ACHN (cell line): ENCODE measurements at regions not wholly inside any gene's neighbourhood (a gene's known extent, or its start where the extent isn't known, plus 50 kb on each side); places are given as distances from the start of the nearest gene placed in this dataset.

Experiments
- DNase-seq: peaks from one replicate; pipeline ENCODE4 v3.0.0-alpha.2; 2015
- in situ Hi-C: cut with HindIII; loops from 2 replicates; pipeline ENCODE4 v1.10.0; 2017; ENCODE audit warnings: low sequenced_read_pairs, low pct_ligation_motif_present, low pct_unique_long_range_greater_than_20kb

GRCh38 chr2:116877944-116878343 lies 936.5 kb upstream of the DDX18 start:
- DNase-seq = no peak
- in situ Hi-C loops = no loop called here

GRCh38 chr2:116879650-116880160 lies 934.8 kb upstream of the DDX18 start:
- in situ Hi-C loops = no loop called here
- DNase-seq = no peak

GRCh38 chr2:116891191-116891590 lies 923.3 kb upstream of the DDX18 start:
- in situ Hi-C loops = no loop called here
- no peak for DNase-seq

- in situ Hi-C loops = no loop called here
- no peak for DNase-seq
Observed at GRCh38 chr2:116911540-116911939, 903.0 kb upstream of the DDX18 start.

- in situ Hi-C loops = no loop called here
Observed at GRCh38 chr2:116915673-116916072, 898.8 kb upstream of the DDX18 start.

GRCh38 chr2:116917196-116917595 lies 897.3 kb upstream of the DDX18 start:
- in situ Hi-C loops = no loop called here
- no peak for DNase-seq

More at GRCh38 chr2:116915673-116916072, 898.8 kb upstream of the DDX18 start:
- DNase-seq = no peak

- no peak for DNase-seq
- in situ Hi-C loops = no loop called here
Observed at GRCh38 chr2:116918574-116918973, 895.9 kb upstream of the DDX18 start.

- in situ Hi-C loops = no loop called here
- DNase-seq = no peak
Observed at GRCh38 chr2:116922414-116922813, 892.1 kb upstream of the DDX18 start.

- DNase-seq = no peak
- in situ Hi-C loops = no loop called here
Observed at GRCh38 chr2:116924509-116924908, 890.0 kb upstream of the DDX18 start.

GRCh38 chr2:116935097-116935814 lies 879.2 kb upstream of the DDX18 start:
- in situ Hi-C loops = no loop called here
- no peak for DNase-seq

GRCh38 chr2:116948258-116948657 lies 866.2 kb upstream of the DDX18 start:
- in situ Hi-C loops = no loop called here
- no peak for DNase-seq

GRCh38 chr2:116949249-116949648 lies 865.2 kb upstream of the DDX18 start:
- no peak for DNase-seq
- in situ Hi-C loops = no loop called here

- in situ Hi-C loops = no loop called here
- peak; percentile 15 for DNase-seq
Observed at GRCh38 chr2:116952254-116952653, 862.2 kb upstream of the DDX18 start.

- no peak for DNase-seq
- in situ Hi-C loops = no loop called here
Observed at GRCh38 chr2:116955646-116956045, 858.8 kb upstream of the DDX18 start.

- DNase-seq = no peak
- in situ Hi-C loops = no loop called here
Observed at GRCh38 chr2:116975608-116976007, 838.9 kb upstream of the DDX18 start.

GRCh38 chr2:116979916-116980764 lies 834.4 kb upstream of the DDX18 start:
- in situ Hi-C loops = no loop called here
- no peak for DNase-seq

GRCh38 chr2:116987447-116987846 lies 827.0 kb upstream of the DDX18 start:
- no peak for DNase-seq
- in situ Hi-C loops = no loop called here

GRCh38 chr2:116988303-116988702 lies 826.2 kb upstream of the DDX18 start:
- no peak for DNase-seq
- in situ Hi-C loops = no loop called here

GRCh38 chr2:117019357-117019756 lies 795.1 kb upstream of the DDX18 start:
- no peak for DNase-seq
- in situ Hi-C loops = no loop called here

GRCh38 chr2:117027646-117028045 lies 786.8 kb upstream of the DDX18 start:
- in situ Hi-C loops = no loop called here

More at GRCh38 chr2:117027646-117028045, 786.8 kb upstream of the DDX18 start:
- DNase-seq = no peak
